K562 (cell line): ENCODE measurements at regions not wholly inside any gene's neighbourhood (a gene's known extent, or its start where the extent isn't known, plus 50 kb on each side); places are given as distances from the start of the nearest gene placed in this dataset.

Source experiments
- L3MBTL2 ChIP-seq: fragments of 450-650 bp; IDR thresholded peaks from 2 replicates; pipeline ENCODE4 v1.6.1; 2016; ENCODE audit warnings: mild to moderate bottlenecking, moderate library complexity
- NCOA6 ChIP-seq: fragments of 450-650 bp; IDR thresholded peaks from 2 replicates; pipeline ENCODE4 v1.6.1; 2017; ENCODE audit warnings: mild to moderate bottlenecking
- NR1H2 ChIP-seq: sonication (generic); formaldehyde crosslinking; IDR thresholded peaks from 2 replicates; pipeline ENCODE4 v1.4.0; 2020; ENCODE audit warnings: mild to moderate bottlenecking, missing genetic modification reagents

DNA sequence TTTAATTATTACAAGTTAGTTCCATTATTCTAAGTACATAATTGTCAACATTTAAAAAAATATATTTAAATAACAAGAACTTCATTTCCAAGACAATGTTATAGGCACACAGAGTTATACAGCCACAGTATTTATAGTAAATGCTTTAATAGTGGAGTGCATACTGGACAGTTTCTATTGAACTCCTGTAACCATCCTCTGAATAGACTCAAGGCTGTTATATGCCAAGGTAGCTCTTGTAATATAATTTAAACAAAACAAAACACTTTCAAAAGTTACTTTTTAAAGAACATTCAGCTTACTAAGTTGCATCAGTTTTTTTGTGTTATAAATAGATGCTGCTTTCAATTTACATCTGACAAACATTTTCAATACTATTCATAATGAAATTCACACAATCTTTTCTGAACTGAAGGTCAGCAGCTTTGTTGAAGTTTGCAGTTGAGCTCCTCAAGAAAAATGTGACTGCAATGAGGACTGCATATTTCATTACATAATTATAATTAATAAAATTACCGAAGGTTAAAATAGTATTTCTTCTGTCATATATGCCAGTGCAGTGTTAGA, 549.9 kb upstream of the CYLC2 start:
- no peak for TF ChIP-seq NR1H2
- TF ChIP-seq L3MBTL2 = no peak
- TF ChIP-seq NCOA6 = no peak
